ENCODE measurements at regions not wholly inside any gene's neighbourhood (a gene's known extent, or its start where the extent isn't known, plus 50 kb on each side); places are given as distances from the start of the nearest gene placed in this dataset.

DNA sequence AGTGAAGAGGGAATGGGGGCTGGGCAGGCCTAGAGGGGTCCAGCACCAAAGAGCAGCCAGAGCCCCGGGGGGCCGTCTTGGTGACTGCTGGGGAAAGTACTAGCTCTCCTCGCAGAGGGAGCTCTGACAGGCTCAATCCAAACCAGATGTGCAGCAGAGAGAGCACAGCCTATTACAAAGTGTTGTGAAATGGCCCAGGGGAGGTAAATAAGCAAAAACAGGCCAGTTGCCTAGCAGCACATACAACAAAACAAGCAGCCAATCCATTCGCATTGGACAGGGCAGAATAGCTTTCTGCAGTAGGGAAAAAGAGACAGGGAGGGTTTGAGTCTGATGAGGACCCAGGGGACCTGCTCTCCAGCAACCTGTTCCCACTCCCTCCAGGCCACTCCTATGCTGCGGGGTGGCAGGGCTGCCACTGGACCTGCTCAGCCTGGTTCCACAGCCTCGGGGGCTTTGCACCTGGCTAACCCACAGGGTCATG lies 239.6 kb upstream of the FGGY start:
- no peak overlapping the region for H3K4me3 ChIP-seq (replicated peaks in 1 of 3)
- WGBS, 2 donors = 17 to 20% methylated on average over 6 of the region's 6 CpGs

DNA sequence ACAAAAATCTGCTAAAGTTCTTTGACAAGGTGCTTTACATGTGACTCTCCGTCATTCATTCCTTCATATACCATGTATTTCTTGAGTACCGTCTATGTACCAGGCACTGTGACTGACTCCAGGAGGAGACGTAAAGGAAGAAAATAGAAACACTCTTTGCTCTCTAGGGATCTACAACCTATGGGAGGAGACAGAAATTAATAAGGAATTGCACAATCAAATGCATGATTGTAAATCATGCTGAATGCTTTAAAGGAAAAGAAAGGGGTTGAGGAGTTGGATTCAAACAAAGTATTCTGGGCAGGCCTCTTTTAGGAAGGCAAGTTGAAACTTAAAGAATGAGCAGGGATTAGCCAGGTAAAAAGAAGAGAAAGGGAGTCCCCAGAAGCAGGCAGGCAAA lies 239.1 kb upstream of the FGGY start:
- Histone ChIP-seq H3K27ac (peak overlapping the region in 2 of 3 donors; percentile 19 to 50), H3K4me3 (replicated peaks in 1 of 3) (no peak overlapping the region), H3K4me1 (peaks cover 20 to 26% of the 10 kb centered on the region in 2 donors), H3K36me3 (no peaks in the 10 kb centered on the region), H3K9me3 (no peaks in the 10 kb centered on the region), H3K27me3 (no peaks in the 10 kb centered on the region)
- 85 to 91% methylated on average over 3 of the region's 3 CpGs for WGBS, 2 donors
- intact Hi-C loops (cut with DNase I) = no loop called here
- DNase-seq = no peak
- TF ChIP-seq POLR2A (IDR thresholded peaks at IDR 0.05) = no peak
- TF ChIP-seq, protein P1, sequence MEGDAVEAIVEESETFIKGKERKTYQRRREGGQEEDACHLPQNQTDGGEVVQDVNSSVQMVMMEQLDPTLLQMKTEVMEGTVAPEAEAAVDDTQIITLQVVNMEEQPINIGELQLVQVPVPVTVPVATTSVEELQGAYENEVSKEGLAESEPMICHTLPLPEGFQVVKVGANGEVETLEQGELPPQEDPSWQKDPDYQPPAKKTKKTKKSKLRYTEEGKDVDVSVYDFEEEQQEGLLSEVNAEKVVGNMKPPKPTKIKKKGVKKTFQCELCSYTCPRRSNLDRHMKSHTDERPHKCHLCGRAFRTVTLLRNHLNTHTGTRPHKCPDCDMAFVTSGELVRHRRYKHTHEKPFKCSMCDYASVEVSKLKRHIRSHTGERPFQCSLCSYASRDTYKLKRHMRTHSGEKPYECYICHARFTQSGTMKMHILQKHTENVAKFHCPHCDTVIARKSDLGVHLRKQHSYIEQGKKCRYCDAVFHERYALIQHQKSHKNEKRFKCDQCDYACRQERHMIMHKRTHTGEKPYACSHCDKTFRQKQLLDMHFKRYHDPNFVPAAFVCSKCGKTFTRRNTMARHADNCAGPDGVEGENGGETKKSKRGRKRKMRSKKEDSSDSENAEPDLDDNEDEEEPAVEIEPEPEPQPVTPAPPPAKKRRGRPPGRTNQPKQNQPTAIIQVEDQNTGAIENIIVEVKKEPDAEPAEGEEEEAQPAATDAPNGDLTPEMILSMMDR (IDR thresholded peaks at IDR 0.05) = no peak

More for the DNA sequence above, 239.6 kb upstream of the FGGY start:
- intact Hi-C loops (cut with DNase I) = no loop called here
- Histone ChIP-seq H3K27me3 (no peaks in the 10 kb centered on the region), H3K4me1 (peaks cover 20 to 21% of the 10 kb centered on the region in 2 donors), H3K9me3 (no peaks in the 10 kb centered on the region), H3K27ac (peak overlapping the region; percentile 27 to 50 (median 47)), H3K36me3 (no peaks in the 10 kb centered on the region)
- no peak for TF ChIP-seq POLR2A (IDR thresholded peaks at IDR 0.05)
- TF ChIP-seq, protein P1 (IDR thresholded peaks at IDR 0.05) = no peak
- peak; percentile 62 to 64 for DNase-seq

DNA sequence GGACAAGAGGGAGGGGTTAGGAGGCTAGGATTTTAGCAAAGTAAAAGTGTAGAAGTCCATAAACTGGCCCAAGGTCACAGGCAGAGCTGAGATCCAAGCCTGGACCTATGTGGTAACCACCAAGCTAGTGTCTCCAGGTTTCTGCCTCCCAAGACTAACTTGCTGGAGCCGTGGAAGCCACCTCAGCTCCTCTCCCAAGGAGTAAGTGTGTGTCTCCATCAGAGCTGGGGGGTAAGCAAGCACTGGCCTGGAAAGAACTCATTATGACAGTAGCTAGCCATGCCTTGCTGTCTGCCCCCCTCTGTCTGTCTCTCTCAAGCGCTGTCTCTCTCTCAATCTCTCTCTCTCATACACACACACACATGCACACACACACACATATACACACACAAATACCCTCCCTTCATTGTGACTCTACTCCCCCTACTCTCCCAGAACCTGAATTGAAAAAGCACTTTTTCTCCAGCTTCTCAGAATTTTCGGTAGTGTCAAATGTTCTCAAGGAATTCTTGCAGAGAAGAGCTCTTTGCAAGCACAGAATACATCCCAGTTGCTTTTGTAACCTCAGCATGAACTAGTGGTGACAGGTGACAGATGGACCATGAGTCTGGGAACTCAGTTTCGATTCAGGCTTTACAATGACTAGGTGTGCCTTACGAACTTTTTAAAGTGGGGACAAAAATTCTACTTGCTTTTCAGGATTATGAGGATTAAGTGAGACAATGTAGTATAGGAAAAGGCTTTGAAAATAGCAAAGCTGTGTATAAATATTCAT lies 238.0 kb upstream of the FGGY start:
- Histone ChIP-seq H3K4me1 (peaks cover 20 to 27% of the 10 kb centered on the region in 2 donors), H3K27me3 (no peaks in the 10 kb centered on the region), H3K27ac (no peak overlapping the region), H3K36me3 (no peaks in the 10 kb centered on the region), H3K9me3 (no peaks in the 10 kb centered on the region), H3K4me3 (replicated peaks in 1 of 3) (no peak overlapping the region)
- intact Hi-C loops (cut with DNase I) = no loop called here
- TF ChIP-seq POLR2A (IDR thresholded peaks at IDR 0.05) = no peak
- TF ChIP-seq, protein P1 (IDR thresholded peaks at IDR 0.05) = no peak
- DNase-seq = no peak
- WGBS, 2 donors = 74 to 84% methylated on average over 5 of the region's 5 CpGs

DNA sequence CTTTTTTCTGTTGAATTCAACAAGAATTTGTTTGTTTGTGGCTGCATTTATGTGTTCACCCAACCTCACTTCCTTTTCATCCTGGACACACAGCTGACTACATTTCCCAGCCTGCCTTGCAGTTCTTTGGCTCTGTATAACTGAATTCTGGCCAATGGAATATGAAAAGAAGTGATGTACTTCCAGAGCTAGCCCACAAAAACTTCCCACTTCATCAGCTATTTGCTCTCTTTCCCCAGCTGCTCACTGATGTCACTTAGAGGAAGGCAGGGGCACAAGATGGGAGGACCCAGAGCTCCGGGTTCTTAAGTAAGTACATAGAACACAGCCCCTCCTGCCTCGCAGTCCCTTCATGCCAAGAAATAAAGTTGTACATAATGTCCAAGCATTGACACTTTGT lies 235.0 kb upstream of the FGGY start:
- intact Hi-C loops (cut with DNase I) = no loop called here
- peak; percentile 17 to 20 for DNase-seq
- Histone ChIP-seq H3K36me3 (no peaks in the 10 kb centered on the region), H3K4me1 (peaks cover 12 to 15% of the 10 kb centered on the region in 2 donors), H3K27me3 (no peaks in the 10 kb centered on the region), H3K27ac (peak overlapping the region; percentile 34 to 56 (median 52)), H3K9me3 (no peaks in the 10 kb centered on the region), H3K4me3 (replicated peaks in 1 of 3) (no peak overlapping the region)
- TF ChIP-seq POLR2A (IDR thresholded peaks at IDR 0.05) = peak in 1 of 2 donors; percentile 38
- TF ChIP-seq, protein P1 (IDR thresholded peaks at IDR 0.05) = no peak
- WGBS, 2 donors = 67 to 76% methylated on average over 2 of the region's 2 CpGs

DNA sequence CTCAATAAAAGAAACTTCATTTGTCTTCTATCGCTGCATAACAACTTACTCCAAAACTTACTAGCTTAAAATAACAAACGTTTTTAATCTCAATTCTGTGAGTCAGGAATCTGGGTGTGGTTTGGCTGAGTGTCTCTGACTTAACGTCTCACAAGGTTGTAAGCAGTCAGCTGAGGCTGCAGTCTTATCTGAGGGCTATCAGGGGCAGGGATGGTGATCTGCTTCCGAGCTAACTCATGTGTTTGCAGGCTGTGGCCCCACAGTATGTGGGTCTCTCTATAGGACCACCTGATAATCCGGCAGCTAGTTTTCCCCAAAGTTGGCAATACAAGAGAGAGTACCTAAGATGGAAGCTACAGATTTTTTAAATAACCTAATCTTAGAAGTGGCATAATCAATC lies 234.2 kb upstream of the FGGY start:
- TF ChIP-seq, protein P1 (IDR thresholded peaks at IDR 0.05) = no peak
- no peak for TF ChIP-seq POLR2A (IDR thresholded peaks at IDR 0.05)
- Histone ChIP-seq H3K4me1 (peaks cover 5 to 7% of the 10 kb centered on the region in 2 donors), H3K27me3 (no peaks in the 10 kb centered on the region), H3K4me3 (replicated peaks in 1 of 3) (no peak overlapping the region), H3K36me3 (no peaks in the 10 kb centered on the region), H3K27ac (peak overlapping the region in 1 of 3 donors; percentile 34), H3K9me3 (no peaks in the 10 kb centered on the region)
- intact Hi-C loops (cut with DNase I) = no loop called here
- DNase-seq = peak in 1 of 2 donors; percentile 22
- WGBS, 2 donors = 54 to 56% methylated on average over 5 of the region's 5 CpGs

Measured in thyroid gland (tissue), 4 donors.